GM12878 (cell line): ENCODE measurements at regions not wholly inside any gene's neighbourhood (a gene's known extent, or its start where the extent isn't known, plus 50 kb on each side); places are given as distances from the start of the nearest gene placed in this dataset.

Experiments
- ATAC-seq: fragments of 200-7000 bp; cut with Tn5 transposase; 3 replicates; pipeline ENCODE4 v1.9.1; 2020; ENCODE audit warnings: mild to moderate bottlenecking, moderate library complexity
- BruUV-seq: library from RNA; stranded (reverse); fragments of 400-500 nt; replicated peaks from 2 replicates; lab custom pipeline; 2021; lab: Mats Ljungman, UMichigan
- CTCF ChIA-PET: fragments of 300-600 bp; sonication (Branson Sonifier 250); formaldehyde crosslinking; extraction: SDS; loops from one replicate; lab custom pipeline; 2021; ENCODE audit warnings: inconsistent platforms; lab: Yijun Ruan, JAX
- POLR2A ChIA-PET: fragments of 350-600 bp; formaldehyde crosslinking; extraction: SDS; loops from one replicate; lab custom pipeline; 2021; ENCODE audit warnings: inconsistent platforms; lab: Charles Lee
- RAD21 ChIA-PET: fragments of 300-600 bp; sonication (Branson Sonifier 250); formaldehyde crosslinking; loops from one replicate; lab custom pipeline; 2023; ENCODE audit warnings: antibody characterized with exemption; ENCODE audit not compliant: unreplicated experiment; lab: Charles Lee
- SMC1A ChIA-PET: fragments of 300-600 bp; sonication (Branson Sonifier 250); formaldehyde crosslinking; loops from one replicate; lab custom pipeline; 2023; ENCODE audit not compliant: unreplicated experiment, uncharacterized antibody; lab: Charles Lee
- DNase-seq: peaks from one replicate; pipeline ENCODE4 v3.0.0-alpha.2; 2011; ENCODE audit warnings: low read depth, low spot score
- FAIRE-seq: peaks from 3 replicates; lab custom pipeline; 2011; peaks lifted over from hg19 to GRCh38; lab: Jason Lieb, UNC
- H2AFZ ChIP-seq: 2 replicates; pipeline ENCODE4 v1.6.0; 2011; ENCODE audit warnings: low read depth, low read length, control low read depth; ENCODE audit not compliant: control insufficient read depth
- H3K27ac ChIP-seq: 2 replicates; pipeline ENCODE4 v1.5.1; 2011; ENCODE audit warnings: control low read depth; ENCODE audit not compliant: control insufficient read depth, insufficient read depth
- H3K27me3 ChIP-seq, 2 experiments: replicated peaks in 1 of 2; 2 replicates each; pipeline versions ENCODE4 v1.6.0 to v1.6.1; 2011; ENCODE audit warnings: low read length in 1 of 2; ENCODE audit not compliant: control insufficient read depth in 2 of 2, insufficient read depth in 2 of 2
- H3K36me3 ChIP-seq, 2 experiments: 2 replicates each; pipeline ENCODE4 v1.5.1; 2011; ENCODE audit warnings: low read length in 1 of 2; ENCODE audit not compliant: control insufficient read depth in 2 of 2, insufficient read depth in 2 of 2
- H3K4me1 ChIP-seq: 2 replicates; pipeline ENCODE4 v1.6.1; 2011; ENCODE audit warnings: mild to moderate bottlenecking, low read length, moderate library complexity, mixed read lengths; ENCODE audit not compliant: control insufficient read depth, insufficient read depth
- H3K4me2 ChIP-seq: 2 replicates; pipeline ENCODE4 v1.6.0; 2011; ENCODE audit warnings: control low read depth; ENCODE audit not compliant: control insufficient read depth, insufficient read depth
- H3K4me3 ChIP-seq: fragments of 200-600 bp; sonication (generic); 2 replicates; pipeline ENCODE4 v1.5.1; 2016
- H3K79me2 ChIP-seq: 2 replicates; pipeline ENCODE4 v1.6.0; 2011; ENCODE audit warnings: low read length; ENCODE audit not compliant: control insufficient read depth, insufficient read depth
- H3K9ac ChIP-seq: 2 replicates; pipeline ENCODE4 v1.8.0; 2011; ENCODE audit warnings: low read length, control low read depth, mixed read lengths; ENCODE audit not compliant: control insufficient read depth, insufficient read depth
- H3K9me3 ChIP-seq: replicated peaks from 3 replicates; pipeline ENCODE4 v1.5.1; 2011; ENCODE audit warnings: mild to moderate bottlenecking, low read length; ENCODE audit not compliant: control insufficient read depth, insufficient read depth
- H4K20me1 ChIP-seq: 2 replicates; pipeline ENCODE4 v1.6.0; 2011; ENCODE audit not compliant: control insufficient read depth, insufficient read depth
- NFIC ChIP-seq: IDR thresholded peaks from 2 replicates; pipeline ENCODE4 v1.6.1; 2012; ENCODE audit warnings: low read depth, mild to moderate bottlenecking, inconsistent platforms, low read length, moderate library complexity
- PML ChIP-seq: IDR thresholded peaks from 2 replicates; pipeline ENCODE4 v1.6.1; 2012; ENCODE audit warnings: low read length, inconsistent platforms
- RUNX3 ChIP-seq: IDR thresholded peaks from 2 replicates; pipeline ENCODE4 v1.6.1; 2012; ENCODE audit warnings: low read length, inconsistent platforms
- SMAD1 ChIP-seq: fragments of 450-650 bp; IDR thresholded peaks from 2 replicates; pipeline ENCODE4 v1.6.1; 2018; ENCODE audit warnings: mild to moderate bottlenecking, low read depth; ENCODE audit not compliant: partially characterized antibody
- TBL1XR1 ChIP-seq: IDR thresholded peaks from 2 replicates; pipeline ENCODE4 v1.6.1; 2012; ENCODE audit warnings: low read depth, low read length, improper control_type of control experiment
- TCF12 ChIP-seq: IDR thresholded peaks from 2 replicates; pipeline ENCODE4 v1.6.1; 2011; ENCODE audit warnings: low read depth, mild to moderate bottlenecking, low read length
- ZBED1 ChIP-seq: IDR thresholded peaks from 2 replicates; pipeline ENCODE4 v1.6.1; 2016; ENCODE audit warnings: borderline replicate concordance
- WGBS: methylation state at CpG from one replicate; pipeline ENCODE4 v1.1.6; 2016; ENCODE audit warnings: low lambda C conversion rate; ENCODE audit not compliant: insufficient replicate concordance, insufficient coverage; ENCODE audit errors: missing lambda C conversion rate; 5-methylcytosine and 5-hydroxymethylcytosine counted together
- in situ Hi-C: fragments of 300-500 bp; cut with MboI; formaldehyde crosslinking; loops from 9 replicates; pipeline ENCODE4 v1.14.3; 2018; ENCODE audit warnings: mixed read lengths
- intact Hi-C: fragments of 100-400 bp; cut with micrococcal nuclease; formaldehyde crosslinking; loops from one replicate; pipeline ENCODE4 v1.14.2; 2022; ENCODE audit not compliant: unreplicated experiment
- TF ChIP-seq, protein P1 (sequence below): fragments of 450-650 bp; IDR thresholded peaks from 2 replicates; pipeline ENCODE4 v1.6.1; 2018; ENCODE audit warnings: borderline replicate concordance, mild to moderate bottlenecking; ENCODE audit not compliant: partially characterized antibody
- TF ChIP-seq, protein P2 (sequence below): fragments of 450-650 bp; IDR thresholded peaks from 2 replicates; pipeline ENCODE4 v1.6.1; 2017; ENCODE audit warnings: mild to moderate bottlenecking, moderate library complexity
- TF ChIP-seq, protein P3 (sequence below): fragments of 450-650 bp; IDR thresholded peaks from 2 replicates; pipeline ENCODE4 v1.6.1; 2016; ENCODE audit warnings: mild to moderate bottlenecking, moderate library complexity, borderline replicate concordance
- TF ChIP-seq, protein P4 (sequence below): IDR thresholded peaks from 2 replicates; pipeline ENCODE4 v1.6.1; 2011; ENCODE audit warnings: borderline replicate concordance, low read depth, mild to moderate bottlenecking, moderate library complexity, mixed read lengths, low read length; ENCODE audit not compliant: insufficient read depth; ENCODE audit errors: extremely low read length

- Histone ChIP-seq H3K4me1 (no peaks in the 10 kb centered on the region), H3K27me3 (no peaks in the 10 kb centered on the region), H3K79me2 (no peaks in the 10 kb centered on the region), H4K20me1 (no peaks in the 10 kb centered on the region), H3K36me3 (no peaks in the 10 kb centered on the region), H3K4me3 (no peak overlapping the region), H3K9ac (no peak overlapping the region), H3K27ac (no peak overlapping the region), H3K9me3 (no peaks in the 10 kb centered on the region), H2AFZ (no peak overlapping the region), H3K4me2 (no peak overlapping the region)
- POLR2A ChIA-PET, result no interaction called here
- WGBS, result 0% methylated on average over 1 of the region's 1 CpG
- CTCF ChIA-PET, result no interaction called here
- ATAC-seq (no peak), FAIRE-seq (no peak), DNase-seq (no peak)
- no TSS peak for BruUV-seq
- TF ChIP-seq SMAD1 (no peak), TCF12 (no peak), ZBED1 (no peak), RUNX3 (no peak), TBL1XR1 (no peak), NFIC (no peak), PML (no peak)
- TF ChIP-seq, protein P1, sequence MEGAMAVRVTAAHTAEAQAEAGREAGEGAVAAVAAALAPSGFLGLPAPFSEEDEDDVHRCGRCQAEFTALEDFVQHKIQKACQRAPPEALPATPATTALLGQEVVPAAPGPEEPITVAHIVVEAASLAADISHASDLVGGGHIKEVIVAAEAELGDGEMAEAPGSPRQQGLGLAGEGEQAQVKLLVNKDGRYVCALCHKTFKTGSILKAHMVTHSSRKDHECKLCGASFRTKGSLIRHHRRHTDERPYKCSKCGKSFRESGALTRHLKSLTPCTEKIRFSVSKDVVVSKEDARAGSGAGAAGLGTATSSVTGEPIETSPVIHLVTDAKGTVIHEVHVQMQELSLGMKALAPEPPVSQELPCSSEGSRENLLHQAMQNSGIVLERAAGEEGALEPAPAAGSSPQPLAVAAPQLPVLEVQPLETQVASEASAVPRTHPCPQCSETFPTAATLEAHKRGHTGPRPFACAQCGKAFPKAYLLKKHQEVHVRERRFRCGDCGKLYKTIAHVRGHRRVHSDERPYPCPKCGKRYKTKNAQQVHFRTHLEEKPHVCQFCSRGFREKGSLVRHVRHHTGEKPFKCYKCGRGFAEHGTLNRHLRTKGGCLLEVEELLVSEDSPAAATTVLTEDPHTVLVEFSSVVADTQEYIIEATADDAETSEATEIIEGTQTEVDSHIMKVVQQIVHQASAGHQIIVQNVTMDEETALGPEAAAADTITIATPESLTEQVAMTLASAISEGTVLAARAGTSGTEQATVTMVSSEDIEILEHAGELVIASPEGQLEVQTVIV, result no peak
- TF ChIP-seq, protein P2, sequence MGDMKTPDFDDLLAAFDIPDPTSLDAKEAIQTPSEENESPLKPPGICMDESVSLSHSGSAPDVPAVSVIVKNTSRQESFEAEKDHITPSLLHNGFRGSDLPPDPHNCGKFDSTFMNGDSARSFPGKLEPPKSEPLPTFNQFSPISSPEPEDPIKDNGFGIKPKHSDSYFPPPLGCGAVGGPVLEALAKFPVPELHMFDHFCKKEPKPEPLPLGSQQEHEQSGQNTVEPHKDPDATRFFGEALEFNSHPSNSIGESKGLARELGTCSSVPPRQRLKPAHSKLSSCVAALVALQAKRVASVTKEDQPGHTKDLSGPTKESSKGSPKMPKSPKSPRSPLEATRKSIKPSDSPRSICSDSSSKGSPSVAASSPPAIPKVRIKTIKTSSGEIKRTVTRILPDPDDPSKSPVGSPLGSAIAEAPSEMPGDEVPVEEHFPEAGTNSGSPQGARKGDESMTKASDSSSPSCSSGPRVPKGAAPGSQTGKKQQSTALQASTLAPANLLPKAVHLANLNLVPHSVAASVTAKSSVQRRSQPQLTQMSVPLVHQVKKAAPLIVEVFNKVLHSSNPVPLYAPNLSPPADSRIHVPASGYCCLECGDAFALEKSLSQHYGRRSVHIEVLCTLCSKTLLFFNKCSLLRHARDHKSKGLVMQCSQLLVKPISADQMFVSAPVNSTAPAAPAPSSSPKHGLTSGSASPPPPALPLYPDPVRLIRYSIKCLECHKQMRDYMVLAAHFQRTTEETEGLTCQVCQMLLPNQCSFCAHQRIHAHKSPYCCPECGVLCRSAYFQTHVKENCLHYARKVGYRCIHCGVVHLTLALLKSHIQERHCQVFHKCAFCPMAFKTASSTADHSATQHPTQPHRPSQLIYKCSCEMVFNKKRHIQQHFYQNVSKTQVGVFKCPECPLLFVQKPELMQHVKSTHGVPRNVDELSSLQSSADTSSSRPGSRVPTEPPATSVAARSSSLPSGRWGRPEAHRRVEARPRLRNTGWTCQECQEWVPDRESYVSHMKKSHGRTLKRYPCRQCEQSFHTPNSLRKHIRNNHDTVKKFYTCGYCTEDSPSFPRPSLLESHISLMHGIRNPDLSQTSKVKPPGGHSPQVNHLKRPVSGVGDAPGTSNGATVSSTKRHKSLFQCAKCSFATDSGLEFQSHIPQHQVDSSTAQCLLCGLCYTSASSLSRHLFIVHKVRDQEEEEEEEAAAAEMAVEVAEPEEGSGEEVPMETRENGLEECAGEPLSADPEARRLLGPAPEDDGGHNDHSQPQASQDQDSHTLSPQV, result no peak
- TF ChIP-seq, protein P3, sequence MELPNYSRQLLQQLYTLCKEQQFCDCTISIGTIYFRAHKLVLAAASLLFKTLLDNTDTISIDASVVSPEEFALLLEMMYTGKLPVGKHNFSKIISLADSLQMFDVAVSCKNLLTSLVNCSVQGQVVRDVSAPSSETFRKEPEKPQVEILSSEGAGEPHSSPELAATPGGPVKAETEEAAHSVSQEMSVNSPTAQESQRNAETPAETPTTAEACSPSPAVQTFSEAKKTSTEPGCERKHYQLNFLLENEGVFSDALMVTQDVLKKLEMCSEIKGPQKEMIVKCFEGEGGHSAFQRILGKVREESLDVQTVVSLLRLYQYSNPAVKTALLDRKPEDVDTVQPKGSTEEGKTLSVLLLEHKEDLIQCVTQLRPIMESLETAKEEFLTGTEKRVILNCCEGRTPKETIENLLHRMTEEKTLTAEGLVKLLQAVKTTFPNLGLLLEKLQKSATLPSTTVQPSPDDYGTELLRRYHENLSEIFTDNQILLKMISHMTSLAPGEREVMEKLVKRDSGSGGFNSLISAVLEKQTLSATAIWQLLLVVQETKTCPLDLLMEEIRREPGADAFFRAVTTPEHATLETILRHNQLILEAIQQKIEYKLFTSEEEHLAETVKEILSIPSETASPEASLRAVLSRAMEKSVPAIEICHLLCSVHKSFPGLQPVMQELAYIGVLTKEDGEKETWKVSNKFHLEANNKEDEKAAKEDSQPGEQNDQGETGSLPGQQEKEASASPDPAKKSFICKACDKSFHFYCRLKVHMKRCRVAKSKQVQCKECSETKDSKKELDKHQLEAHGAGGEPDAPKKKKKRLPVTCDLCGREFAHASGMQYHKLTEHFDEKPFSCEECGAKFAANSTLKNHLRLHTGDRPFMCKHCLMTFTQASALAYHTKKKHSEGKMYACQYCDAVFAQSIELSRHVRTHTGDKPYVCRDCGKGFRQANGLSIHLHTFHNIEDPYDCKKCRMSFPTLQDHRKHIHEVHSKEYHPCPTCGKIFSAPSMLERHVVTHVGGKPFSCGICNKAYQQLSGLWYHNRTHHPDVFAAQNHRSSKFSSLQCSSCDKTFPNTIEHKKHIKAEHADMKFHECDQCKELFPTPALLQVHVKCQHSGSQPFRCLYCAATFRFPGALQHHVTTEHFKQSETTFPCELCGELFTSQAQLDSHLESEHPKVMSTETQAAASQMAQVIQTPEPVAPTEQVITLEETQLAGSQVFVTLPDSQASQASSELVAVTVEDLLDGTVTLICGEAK, result no peak
- TF ChIP-seq, protein P4, sequence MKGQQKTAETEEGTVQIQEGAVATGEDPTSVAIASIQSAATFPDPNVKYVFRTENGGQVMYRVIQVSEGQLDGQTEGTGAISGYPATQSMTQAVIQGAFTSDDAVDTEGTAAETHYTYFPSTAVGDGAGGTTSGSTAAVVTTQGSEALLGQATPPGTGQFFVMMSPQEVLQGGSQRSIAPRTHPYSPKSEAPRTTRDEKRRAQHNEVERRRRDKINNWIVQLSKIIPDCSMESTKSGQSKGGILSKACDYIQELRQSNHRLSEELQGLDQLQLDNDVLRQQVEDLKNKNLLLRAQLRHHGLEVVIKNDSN, result no peak
- SMC1A ChIA-PET, result interaction anchor here (1.7 kb wide), 1 partner anchor 9 kb away, joined by 4 read pairs; no protein-coding TSS in a partner anchor
- in situ Hi-C loops, result no loop called here
- RAD21 ChIA-PET, result no interaction called here
- intact Hi-C loops, result no loop called here
Measured at GRCh38 chr6:23511817-23512216, 614.2 kb upstream of the NRSN1 start.
